Erythroblast (primary cell): ENCODE measurements at regions not wholly inside any gene's neighbourhood (a gene's known extent, or its start where the extent isn't known, plus 50 kb on each side); places are given as distances from the start of the nearest gene placed in this dataset.

Experiments used
- GATA1 ChIP-seq: IDR thresholded peaks from 2 replicates; pipeline ENCODE4 v1.6.1; 2011; ENCODE audit warnings: low read depth, mild to moderate bottlenecking, control low read depth, low read length, moderate library complexity
- POLR2A ChIP-seq: IDR thresholded peaks from 2 replicates; pipeline ENCODE4 v1.6.1; 2011; ENCODE audit warnings: mild to moderate bottlenecking, low read length

- TF ChIP-seq POLR2A (no peak), GATA1 (no peak)
Measured at GRCh38 chr7:46291050-46291438, 370.0 kb upstream of the IGFBP3 start.
